ENCODE measurements at regions not wholly inside any gene's neighbourhood (a gene's known extent, or its start where the extent isn't known, plus 50 kb on each side); places are given as distances from the start of the nearest gene placed in this dataset.

DNA sequence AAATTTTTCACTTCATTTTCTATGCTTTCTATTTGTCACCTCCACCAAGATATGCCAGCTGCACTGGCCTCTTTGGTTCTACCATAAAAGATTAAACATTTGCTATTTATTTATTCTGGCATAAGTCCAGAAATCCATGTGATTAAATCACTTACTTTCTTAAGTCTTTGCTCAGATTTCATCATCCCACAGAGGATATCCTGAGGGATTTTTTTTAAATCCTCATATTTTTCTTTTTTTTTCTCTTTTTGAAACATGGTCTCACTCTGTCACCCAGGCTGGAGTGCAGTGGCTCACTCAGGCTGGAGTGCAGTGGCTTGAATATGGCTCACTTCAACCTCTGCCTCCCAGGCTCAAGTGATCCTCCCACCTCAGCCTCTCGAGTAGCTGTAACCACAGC is 645.4 kb upstream of the ATXN7L3B start:
- Histone ChIP-seq H3K9me3 (ENCODE audit: insufficient read depth, low read depth) (no peaks in the 10 kb centered on the region), H3K79me2 (ENCODE audit: low read depth) (no peaks in the 10 kb centered on the region), H3F3A (ENCODE audit: insufficient read depth, low read depth) (no peaks in the 10 kb centered on the region), H4K20me1 (ENCODE audit: insufficient read depth) (no peaks in the 10 kb centered on the region), H3K27ac (no peak overlapping the region), H3K27me3 (ENCODE audit: insufficient read depth, low read depth) (no peaks in the 10 kb centered on the region), H3K4me3 (no peak overlapping the region), H3K4me1 (replicated peaks; ENCODE audit: insufficient read depth) (no peaks in the 10 kb centered on the region), H3K4me2 (no peak overlapping the region), H3K9me2 (ENCODE audit: insufficient read depth) (0 out of 2 replicates have a peak, but pooled peaks cover 3% of the 10 kb centered on the region), H3K36me3 (ENCODE audit: low read depth) (no peaks in the 10 kb centered on the region), H2AFZ (no peak overlapping the region)
- ChIA-PET POLR2A (ENCODE audit: unreplicated experiment) (no interaction called here), CTCF (no interaction called here)
- DNase-seq: no peak
- intact Hi-C loops (cut with micrococcal nuclease; ENCODE audit: unreplicated experiment): no loop called here
- BruUV-seq (replicated peaks): no TSS peak
- no peak for TF ChIP-seq EZH2 (IDR thresholded peaks at IDR 0.05; ENCODE audit: low read depth)
- TF ChIP-seq, protein P1, sequence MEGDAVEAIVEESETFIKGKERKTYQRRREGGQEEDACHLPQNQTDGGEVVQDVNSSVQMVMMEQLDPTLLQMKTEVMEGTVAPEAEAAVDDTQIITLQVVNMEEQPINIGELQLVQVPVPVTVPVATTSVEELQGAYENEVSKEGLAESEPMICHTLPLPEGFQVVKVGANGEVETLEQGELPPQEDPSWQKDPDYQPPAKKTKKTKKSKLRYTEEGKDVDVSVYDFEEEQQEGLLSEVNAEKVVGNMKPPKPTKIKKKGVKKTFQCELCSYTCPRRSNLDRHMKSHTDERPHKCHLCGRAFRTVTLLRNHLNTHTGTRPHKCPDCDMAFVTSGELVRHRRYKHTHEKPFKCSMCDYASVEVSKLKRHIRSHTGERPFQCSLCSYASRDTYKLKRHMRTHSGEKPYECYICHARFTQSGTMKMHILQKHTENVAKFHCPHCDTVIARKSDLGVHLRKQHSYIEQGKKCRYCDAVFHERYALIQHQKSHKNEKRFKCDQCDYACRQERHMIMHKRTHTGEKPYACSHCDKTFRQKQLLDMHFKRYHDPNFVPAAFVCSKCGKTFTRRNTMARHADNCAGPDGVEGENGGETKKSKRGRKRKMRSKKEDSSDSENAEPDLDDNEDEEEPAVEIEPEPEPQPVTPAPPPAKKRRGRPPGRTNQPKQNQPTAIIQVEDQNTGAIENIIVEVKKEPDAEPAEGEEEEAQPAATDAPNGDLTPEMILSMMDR (conservative IDR thresholded peaks at IDR 0.05): no peak

DNA sequence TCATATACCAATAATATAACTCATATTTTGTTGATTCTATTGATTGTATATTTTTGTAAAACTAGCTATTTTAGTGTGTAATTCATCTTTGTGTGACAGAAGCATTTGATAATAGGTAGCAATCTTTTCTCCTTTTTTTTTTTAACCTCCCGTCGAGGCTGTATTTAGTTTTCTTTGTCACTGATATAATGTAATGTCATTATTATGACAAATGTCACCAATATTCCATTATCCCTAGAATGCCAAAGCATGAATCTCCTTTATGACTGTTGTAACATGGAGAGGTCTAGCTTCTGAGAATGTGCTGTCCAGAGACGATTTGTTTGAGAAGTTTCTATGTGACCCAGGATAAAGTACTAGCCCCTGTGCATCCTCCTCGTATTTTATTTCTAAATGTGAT is 639.0 kb upstream of the ATXN7L3B start:
- ChIA-PET POLR2A (ENCODE audit: unreplicated experiment) (no interaction called here), CTCF (no interaction called here)
- Histone ChIP-seq H3K4me1 (replicated peaks; ENCODE audit: insufficient read depth) (no peaks in the 10 kb centered on the region), H2AFZ (0 out of 2 replicates have a peak overlapping the region, but pooled peaks have one; percentile 16), H3K27me3 (ENCODE audit: insufficient read depth, low read depth) (no peaks in the 10 kb centered on the region), H3K4me3 (no peak overlapping the region), H3K9me2 (ENCODE audit: insufficient read depth) (no peaks in the 10 kb centered on the region), H3K9me3 (ENCODE audit: insufficient read depth, low read depth) (no peaks in the 10 kb centered on the region), H3K36me3 (ENCODE audit: low read depth) (no peaks in the 10 kb centered on the region), H3K79me2 (ENCODE audit: low read depth) (no peaks in the 10 kb centered on the region), H3K27ac (no peak overlapping the region), H3F3A (ENCODE audit: insufficient read depth, low read depth) (no peaks in the 10 kb centered on the region), H3K4me2 (no peak overlapping the region), H4K20me1 (ENCODE audit: insufficient read depth) (no peaks in the 10 kb centered on the region)
- TF ChIP-seq, protein P1 (conservative IDR thresholded peaks at IDR 0.05): no peak
- no peak for TF ChIP-seq EZH2 (IDR thresholded peaks at IDR 0.05; ENCODE audit: low read depth)
- DNase-seq: no peak
- intact Hi-C loops (cut with micrococcal nuclease; ENCODE audit: unreplicated experiment): no loop called here
- no TSS peak for BruUV-seq (replicated peaks)

DNA sequence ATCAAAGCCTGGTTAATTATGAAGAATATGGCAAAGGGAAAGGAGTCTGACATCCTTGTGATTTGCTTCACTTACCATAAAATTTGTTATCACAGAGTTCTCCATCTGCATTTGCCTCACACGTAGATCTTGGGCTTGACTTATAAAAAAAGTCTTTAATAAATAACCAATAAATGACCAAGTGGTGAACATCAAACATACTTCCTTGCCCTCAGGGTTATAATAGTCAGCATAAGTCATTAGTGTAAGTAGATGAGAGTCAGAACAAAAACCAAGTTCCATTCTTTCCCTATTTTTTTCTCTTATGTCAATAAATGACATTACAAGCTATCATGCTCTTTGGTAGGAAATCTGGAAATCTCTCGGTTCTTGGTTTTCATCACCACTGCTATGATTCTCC is 635.4 kb upstream of the ATXN7L3B start:
- no peak overlapping the region for H3K4me2 ChIP-seq
- DNase-seq: no peak
- H3F3A ChIP-seq (ENCODE audit: insufficient read depth, low read depth): no peaks in the 10 kb centered on the region
- H3K4me3 ChIP-seq: no peak overlapping the region
- intact Hi-C loops (cut with micrococcal nuclease; ENCODE audit: unreplicated experiment): no loop called here
- TF ChIP-seq, protein P1 (conservative IDR thresholded peaks at IDR 0.05): no peak
- TF ChIP-seq EZH2 (IDR thresholded peaks at IDR 0.05; ENCODE audit: low read depth): no peak
- no peak overlapping the region for H3K27ac ChIP-seq
- POLR2A ChIA-PET (ENCODE audit: unreplicated experiment): no interaction called here
- no peaks in the 10 kb centered on the region for H3K36me3 ChIP-seq (ENCODE audit: low read depth)
- CTCF ChIA-PET: no interaction called here
- H3K9me2 ChIP-seq (ENCODE audit: insufficient read depth): no peaks in the 10 kb centered on the region
- no peaks in the 10 kb centered on the region for H4K20me1 ChIP-seq (ENCODE audit: insufficient read depth)
- H2AFZ ChIP-seq: no peak overlapping the region
- no peaks in the 10 kb centered on the region for H3K4me1 ChIP-seq (replicated peaks; ENCODE audit: insufficient read depth)
- H3K79me2 ChIP-seq (ENCODE audit: low read depth): no peaks in the 10 kb centered on the region
- no TSS peak for BruUV-seq (replicated peaks)
- H3K9me3 ChIP-seq (ENCODE audit: insufficient read depth, low read depth): no peaks in the 10 kb centered on the region
- H3K27me3 ChIP-seq (ENCODE audit: insufficient read depth, low read depth): no peaks in the 10 kb centered on the region
